AML-193 (cell line): ENCODE measurements at regions not wholly inside any gene's neighbourhood (a gene's known extent, or its start where the extent isn't known, plus 50 kb on each side); places are given as distances from the start of the nearest gene placed in this dataset.

Experiments
- DNase-seq, 2 experiments: peaks; one replicate each; lab custom pipeline; 2025; lab: John Stamatoyannopoulos, UW

GRCh38 chr21:23471877-23472276 is 2135.4 kb downstream of the MRPL39 start:
- no peak for DNase-seq

- DNase-seq: no peak
Measured at GRCh38 chr21:23463365-23463764, 2143.9 kb downstream of the MRPL39 start.

DNA sequence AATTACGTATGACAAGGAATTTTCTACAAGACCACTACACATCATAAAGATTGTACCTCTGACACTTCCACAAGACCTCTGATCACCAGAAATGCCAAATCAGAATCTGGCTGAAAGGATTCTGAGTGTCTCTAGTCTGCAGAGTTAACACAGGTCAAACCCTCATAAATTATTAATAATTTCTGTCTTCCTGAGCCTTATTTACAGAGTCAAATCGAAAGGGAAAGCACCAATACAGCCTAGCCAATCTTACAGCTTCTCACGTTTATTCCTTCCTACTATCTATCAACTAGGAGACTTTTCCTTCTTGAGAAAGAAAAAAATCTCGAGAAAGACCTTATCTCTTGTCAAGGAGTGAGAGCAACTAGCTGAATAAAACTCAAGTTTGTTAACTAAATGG is 2151.6 kb downstream of the MRPL39 start:
- DNase-seq: no peak

DNA sequence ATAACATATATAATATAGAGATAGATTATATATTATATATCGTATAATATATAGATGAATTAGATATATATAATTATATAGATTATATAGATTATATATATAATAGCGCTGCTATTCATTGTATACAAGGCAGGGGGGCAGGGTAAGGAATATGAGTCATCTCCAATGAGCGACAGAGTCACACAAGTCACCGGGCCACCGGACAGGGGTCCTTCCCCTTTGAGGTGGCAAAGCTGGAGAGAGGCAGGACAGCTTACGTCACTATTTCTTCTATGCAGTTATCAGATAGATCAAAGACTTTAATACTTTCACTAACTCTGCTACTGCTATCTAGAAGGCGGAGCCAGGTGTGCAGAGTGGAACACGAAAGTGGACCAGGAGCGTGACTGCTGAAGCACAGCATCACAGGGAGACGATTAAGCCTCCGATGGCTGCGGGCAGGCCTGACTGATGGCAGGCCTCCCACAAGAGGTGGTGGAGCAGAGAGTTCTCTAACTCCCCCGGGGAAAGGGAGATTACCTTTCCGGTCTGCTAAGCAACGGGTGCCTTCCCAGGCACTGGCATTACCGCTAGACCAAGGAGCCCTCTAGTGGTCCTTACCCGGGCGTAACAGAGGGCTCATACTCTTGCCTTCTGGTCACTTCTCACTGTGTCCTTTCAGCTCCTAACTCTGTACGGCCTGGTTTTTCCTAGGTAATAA is 2154.7 kb downstream of the MRPL39 start:
- DNase-seq: peak in 1 of 2 experiments; percentile 6

DNA sequence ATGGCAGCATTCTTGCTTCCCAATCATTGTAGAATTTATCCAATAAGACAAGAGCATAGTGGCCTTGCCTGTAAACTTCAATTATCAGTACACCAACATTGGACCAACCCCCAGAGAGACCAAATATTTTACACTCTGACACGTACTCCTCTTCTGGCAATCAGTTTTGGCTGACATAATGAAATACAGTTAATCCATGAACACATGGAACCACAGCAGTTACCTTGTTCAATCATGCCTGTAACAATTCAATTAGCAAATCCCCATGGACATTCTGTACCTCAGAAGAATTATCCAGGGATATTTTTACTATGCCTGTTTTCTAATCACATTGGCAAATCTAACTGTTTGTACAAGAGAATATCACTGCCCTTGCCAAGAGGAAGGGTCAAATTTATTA is 2162.0 kb downstream of the MRPL39 start:
- no peak for DNase-seq

GRCh38 chr21:23438081-23438480 is 2169.2 kb downstream of the MRPL39 start:
- DNase-seq: no peak

GRCh38 chr21:23402929-23403520 is 2204.3 kb downstream of the MRPL39 start:
- DNase-seq: no peak

GRCh38 chr21:23401278-23401677 is 2206.0 kb downstream of the MRPL39 start:
- peak; percentile 16 to 43 for DNase-seq

DNA sequence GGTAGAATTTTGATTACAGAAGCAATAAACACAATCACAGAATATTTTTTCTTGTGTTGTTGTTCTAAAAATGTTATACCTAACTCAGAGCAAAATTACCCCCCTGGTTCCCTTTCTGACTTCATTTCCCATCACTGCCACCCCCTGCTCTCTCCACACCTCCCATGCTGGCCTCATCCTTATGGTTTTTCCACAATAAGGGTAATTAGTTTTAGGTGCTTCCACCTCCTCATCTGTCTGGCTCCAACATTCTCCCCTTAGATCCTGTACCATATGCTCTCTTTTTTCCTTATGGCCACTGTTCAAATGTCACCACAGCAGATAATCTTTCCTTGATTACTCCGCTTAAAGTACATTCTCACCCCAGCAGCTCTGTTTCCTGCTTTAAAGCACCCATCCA is 2208.6 kb downstream of the MRPL39 start:
- DNase-seq: no peak

DNA sequence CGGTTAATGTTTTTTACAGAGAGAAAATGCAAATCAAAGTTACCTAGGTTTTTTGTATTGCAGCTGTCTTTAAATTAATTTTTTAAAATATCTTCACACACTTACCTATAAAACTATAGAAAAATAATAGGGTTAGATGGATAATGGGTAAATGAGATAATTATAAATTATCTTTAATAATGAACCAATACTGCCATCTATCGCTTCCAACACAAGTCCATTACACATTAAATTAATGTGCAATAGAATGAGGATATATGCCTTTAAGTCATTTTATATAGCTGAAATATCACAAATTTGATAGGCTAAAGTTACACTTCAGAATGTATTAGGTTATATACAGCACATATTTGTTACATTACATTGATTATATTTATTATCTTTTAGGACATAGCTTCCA is 2212.8 kb downstream of the MRPL39 start:
- no peak for DNase-seq

- DNase-seq: no peak
Measured at GRCh38 chr21:23384679-23385078, 2222.6 kb downstream of the MRPL39 start.

GRCh38 chr21:23374155-23374554 is 2233.1 kb downstream of the MRPL39 start:
- no peak for DNase-seq

GRCh38 chr21:23356905-23357304 is 2250.4 kb downstream of the MRPL39 start:
- no peak for DNase-seq

DNA sequence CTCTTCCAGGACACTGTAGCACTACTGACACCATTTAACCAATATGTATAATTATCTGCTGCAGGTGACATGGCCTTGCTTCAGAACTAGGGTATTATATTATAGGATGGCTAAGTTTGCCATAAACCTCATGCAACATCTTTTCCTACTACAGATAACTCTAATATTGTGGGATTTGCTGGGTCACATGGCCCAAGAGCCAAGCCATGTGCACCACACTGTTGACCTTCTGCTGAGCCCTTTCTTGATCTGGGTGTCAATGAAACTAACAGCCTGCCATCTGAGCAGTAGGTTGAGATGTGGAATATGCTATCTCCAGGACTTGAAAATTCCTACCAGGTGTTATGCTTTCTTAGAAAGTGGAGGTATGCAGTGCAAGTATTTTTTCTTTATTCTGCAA is 2291.1 kb downstream of the MRPL39 start:
- DNase-seq: no peak

GRCh38 chr21:23308741-23309140 is 2298.5 kb downstream of the MRPL39 start:
- no peak for DNase-seq

DNA sequence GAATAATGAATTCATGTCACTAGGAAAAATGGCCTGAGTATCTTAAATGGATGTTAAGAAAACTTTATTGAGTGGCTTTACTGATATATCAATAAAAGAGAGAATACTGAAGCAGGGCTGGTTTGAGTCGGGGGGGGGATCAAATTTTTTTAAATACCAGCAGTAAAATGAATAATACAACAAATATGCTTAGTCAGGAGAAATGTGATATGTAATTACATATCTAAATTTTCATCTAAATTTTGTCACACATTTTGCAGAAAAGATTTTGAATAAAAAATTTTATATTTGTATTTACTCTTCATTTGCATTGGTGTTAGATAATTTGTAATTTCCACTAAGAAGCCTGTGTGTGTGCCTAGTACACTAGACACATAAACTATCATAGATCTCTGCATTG is 2300.2 kb downstream of the MRPL39 start:
- DNase-seq: no peak

DNA sequence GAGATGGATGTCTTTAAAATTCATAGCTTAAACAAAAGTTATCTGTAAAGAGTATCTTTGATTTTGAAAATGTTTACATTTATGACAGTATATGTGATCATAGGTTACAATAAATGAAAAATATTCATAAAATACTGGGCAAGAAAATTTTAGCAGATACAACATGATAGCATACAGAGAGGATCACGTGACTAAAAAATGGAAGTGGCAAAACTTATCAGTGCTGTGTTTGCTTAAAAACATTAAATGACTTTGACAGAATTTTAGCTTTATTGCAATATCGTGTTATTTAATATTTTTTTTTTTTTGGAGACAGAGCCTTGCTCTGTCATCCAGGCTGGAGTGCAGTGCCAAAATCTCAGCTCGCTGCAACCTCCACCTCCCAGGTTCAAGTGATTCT is 2294.1 kb downstream of the NCAM2 start:
- DNase-seq: no peak

DNA sequence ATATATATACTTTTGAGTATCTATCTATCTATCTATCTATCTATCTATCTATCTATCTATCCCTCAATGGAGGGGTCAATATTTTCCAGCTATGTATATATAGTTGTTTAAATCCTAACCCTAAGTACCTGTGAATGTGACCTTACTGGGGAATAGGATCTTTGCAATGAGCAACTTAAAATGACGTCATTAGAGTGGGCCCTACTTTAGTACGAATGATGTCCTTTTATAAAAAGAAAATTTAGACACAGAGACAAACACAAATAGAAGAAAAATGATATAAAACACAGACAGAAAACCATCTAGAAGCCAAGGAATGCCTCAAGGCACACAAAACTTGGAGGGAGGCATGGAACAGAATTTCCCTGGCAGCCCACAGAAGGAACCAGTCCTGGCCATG is 2283.7 kb downstream of the NCAM2 start:
- no peak for DNase-seq

DNA sequence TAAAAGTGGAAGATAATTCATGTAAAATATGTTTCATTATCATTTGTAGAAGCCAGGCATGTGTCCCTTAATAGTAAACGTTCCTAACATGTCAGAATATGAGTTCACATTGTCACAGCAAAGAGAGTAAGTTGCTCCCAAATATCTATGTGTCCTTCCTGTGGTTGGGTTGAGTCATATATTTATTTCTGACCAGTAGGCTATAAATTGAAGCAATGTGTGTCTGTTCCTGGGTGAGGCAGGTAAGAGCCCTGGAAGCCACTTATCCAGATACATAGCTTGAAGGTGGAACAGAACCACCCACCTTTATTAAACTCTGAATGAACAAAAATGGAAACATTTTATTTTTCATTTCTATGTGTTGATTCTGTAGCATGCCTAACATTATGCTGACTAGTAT is 2251.6 kb downstream of the NCAM2 start:
- no peak for DNase-seq

- DNase-seq: no peak
Measured at GRCh38 chr21:23247334-23247733, 2249.1 kb downstream of the NCAM2 start.

DNA sequence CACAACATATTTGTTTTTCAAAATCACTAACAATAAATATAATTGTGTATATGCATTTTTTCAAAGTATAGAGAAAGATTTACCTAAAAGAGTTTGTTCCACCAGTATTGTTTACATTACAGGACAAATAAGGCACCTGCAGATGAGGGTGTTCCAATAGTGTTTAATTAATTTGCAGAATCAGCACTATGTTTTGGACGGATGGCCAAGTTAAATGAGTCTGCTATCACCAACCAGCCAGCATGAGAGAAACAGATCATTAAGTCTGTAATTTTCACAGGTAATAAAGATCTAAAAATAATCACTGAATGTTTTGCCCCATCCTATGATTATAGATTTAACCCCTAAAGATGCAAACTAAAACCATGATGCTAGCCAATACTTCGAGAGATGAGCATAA is 2247.0 kb downstream of the NCAM2 start:
- DNase-seq: no peak

- no peak for DNase-seq
Measured at GRCh38 chr21:23223882-23224281, 2225.7 kb downstream of the NCAM2 start.

DNA sequence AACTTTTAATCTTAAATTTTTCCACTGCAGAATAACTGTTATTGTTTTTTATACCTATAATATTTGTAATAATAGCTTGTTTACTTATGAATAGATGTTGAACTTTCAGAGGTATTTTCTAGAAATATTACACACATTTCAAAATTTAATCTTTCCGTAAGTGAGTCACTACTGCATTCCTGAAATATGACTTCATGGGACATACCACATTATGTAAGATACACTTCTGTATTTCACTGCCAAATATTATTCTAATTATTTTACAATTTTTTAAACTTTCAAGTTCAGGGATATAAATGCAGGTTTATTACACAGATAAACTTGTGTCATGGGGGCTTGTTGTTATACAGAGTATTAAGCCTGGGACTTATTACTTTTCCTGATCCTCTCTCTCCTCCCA is 2220.5 kb downstream of the NCAM2 start:
- DNase-seq: no peak

GRCh38 chr21:23217597-23217996 is 2219.4 kb downstream of the NCAM2 start:
- no peak for DNase-seq
